ENCODE measurements at regions not wholly inside any gene's neighbourhood (a gene's known extent, or its start where the extent isn't known, plus 50 kb on each side); places are given as distances from the start of the nearest gene placed in this dataset.

DNA sequence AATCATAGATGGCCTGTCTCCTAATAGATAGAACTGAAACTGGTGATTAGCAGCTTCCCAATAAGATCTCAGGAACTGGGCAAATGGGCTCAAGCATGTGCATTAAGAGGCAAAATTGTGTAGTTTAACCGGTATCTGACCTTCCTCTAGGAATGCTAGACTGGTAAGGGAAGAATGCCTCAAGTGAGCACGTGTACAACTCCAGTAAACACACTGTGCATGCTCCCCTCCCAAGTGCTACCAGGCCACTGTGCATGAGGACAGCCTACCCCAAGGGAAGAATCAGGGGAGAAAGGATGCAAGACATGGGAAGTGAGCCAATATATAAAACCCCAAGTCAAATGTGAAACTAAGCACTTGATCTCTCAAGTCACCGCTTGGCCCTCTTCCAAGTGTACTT lies 1157.4 kb upstream of the CDH18 start:
- no peak overlapping the region for H3K4me3 ChIP-seq (ENCODE audit: low read length in 2 of 2)
- H3K27ac ChIP-seq (ENCODE audit: low read length): no peak overlapping the region
- H3K4me1 ChIP-seq (ENCODE audit: control insufficient read depth, insufficient read depth, low read length): no peaks in the 10 kb centered on the region
- H3K36me3 ChIP-seq (ENCODE audit: control insufficient read depth in 2 of 2, insufficient read depth in 2 of 2, low read length in 2 of 2): no peaks in the 10 kb centered on the region
- no peak overlapping the region for H3K9ac ChIP-seq (ENCODE audit: low read length in 2 of 2)
- H3K27me3 ChIP-seq (ENCODE audit: control insufficient read depth in 1 of 2, insufficient read depth in 2 of 2, low read length in 2 of 2): no peaks in the 10 kb centered on the region
- no peaks in the 10 kb centered on the region for H3K9me3 ChIP-seq (ENCODE audit: control insufficient read depth in 2 of 2, low read length in 2 of 2)

DNA sequence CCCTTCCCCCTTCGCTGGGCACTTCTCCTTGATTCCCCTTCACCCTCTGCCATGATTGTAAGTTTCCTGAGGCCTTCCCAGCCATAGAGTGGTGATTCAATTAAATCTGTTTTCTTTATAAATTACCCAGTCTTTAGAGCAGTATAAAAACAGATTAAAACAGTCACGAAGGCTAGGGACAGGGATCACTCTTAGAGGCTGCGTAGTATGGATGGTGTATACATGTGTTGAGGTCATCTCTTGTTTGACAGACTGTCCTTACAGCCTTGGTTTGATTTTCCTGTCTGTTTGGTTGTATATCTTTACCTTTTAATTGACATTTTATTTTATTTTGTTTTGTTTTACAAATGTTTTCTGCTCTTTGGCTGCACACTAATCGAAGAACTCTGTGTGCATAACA lies 1155.7 kb upstream of the CDH18 start:
- no peak overlapping the region for H3K4me3 ChIP-seq (ENCODE audit: low read length in 2 of 2)
- no peaks in the 10 kb centered on the region for H3K4me1 ChIP-seq (ENCODE audit: control insufficient read depth, insufficient read depth, low read length)
- H3K9me3 ChIP-seq (ENCODE audit: control insufficient read depth in 2 of 2, low read length in 2 of 2): no peaks in the 10 kb centered on the region
- no peaks in the 10 kb centered on the region for H3K27me3 ChIP-seq (ENCODE audit: control insufficient read depth in 1 of 2, insufficient read depth in 2 of 2, low read length in 2 of 2)
- H3K27ac ChIP-seq (ENCODE audit: low read length): no peak overlapping the region
- no peaks in the 10 kb centered on the region for H3K36me3 ChIP-seq (ENCODE audit: control insufficient read depth in 2 of 2, insufficient read depth in 2 of 2, low read length in 2 of 2)
- H3K9ac ChIP-seq (ENCODE audit: low read length in 2 of 2): no peak overlapping the region

DNA sequence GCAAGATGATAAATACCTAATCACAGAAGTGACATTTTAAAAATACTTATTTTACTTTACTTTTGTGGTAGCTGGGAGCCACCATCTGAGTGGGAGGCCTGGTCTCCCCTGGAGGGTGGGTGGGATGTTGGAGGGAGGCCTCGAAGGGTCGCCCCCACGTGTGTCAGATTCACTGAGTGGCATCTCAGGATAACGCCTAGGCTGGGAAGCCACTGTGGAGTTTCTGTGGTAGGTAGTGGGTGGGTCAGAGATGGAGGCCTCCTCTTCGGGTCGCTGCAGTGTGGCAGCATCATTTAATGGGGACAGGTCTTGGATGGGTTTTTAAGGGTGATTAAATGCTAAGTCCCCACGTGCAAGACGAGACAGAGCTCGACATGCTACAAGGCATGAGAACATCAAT lies 1154.8 kb upstream of the CDH18 start:
- H3K9me3 ChIP-seq (ENCODE audit: control insufficient read depth in 2 of 2, low read length in 2 of 2): no peaks in the 10 kb centered on the region
- no peak overlapping the region for H3K4me3 ChIP-seq (ENCODE audit: low read length in 2 of 2)
- no peak overlapping the region for H3K27ac ChIP-seq (ENCODE audit: low read length)
- H3K27me3 ChIP-seq (ENCODE audit: control insufficient read depth in 1 of 2, insufficient read depth in 2 of 2, low read length in 2 of 2): no peaks in the 10 kb centered on the region
- no peaks in the 10 kb centered on the region for H3K4me1 ChIP-seq (ENCODE audit: control insufficient read depth, insufficient read depth, low read length)
- no peaks in the 10 kb centered on the region for H3K36me3 ChIP-seq (ENCODE audit: control insufficient read depth in 2 of 2, insufficient read depth in 2 of 2, low read length in 2 of 2)
- H3K9ac ChIP-seq (ENCODE audit: low read length in 2 of 2): no peak overlapping the region

DNA sequence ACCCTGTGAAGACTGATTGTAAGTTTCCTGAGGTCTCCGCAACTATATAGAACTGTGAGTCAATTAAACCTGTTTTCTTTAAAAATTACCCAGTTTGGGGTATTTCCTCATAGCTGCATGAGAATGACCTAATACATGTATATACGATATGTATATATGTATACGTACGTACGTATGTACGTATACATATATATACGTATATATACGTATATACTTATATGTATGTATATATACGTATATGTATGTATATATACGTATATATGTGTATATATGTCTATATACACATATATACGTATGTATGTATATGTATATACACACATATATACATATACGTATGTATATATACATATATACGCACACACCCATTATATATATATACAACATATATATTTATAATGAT lies 1153.0 kb upstream of the CDH18 start:
- no peaks in the 10 kb centered on the region for H3K9me3 ChIP-seq (ENCODE audit: control insufficient read depth in 2 of 2, low read length in 2 of 2)
- H3K27me3 ChIP-seq (ENCODE audit: control insufficient read depth in 1 of 2, insufficient read depth in 2 of 2, low read length in 2 of 2): no peaks in the 10 kb centered on the region
- H3K9ac ChIP-seq (ENCODE audit: low read length in 2 of 2): no peak overlapping the region
- no peak overlapping the region for H3K27ac ChIP-seq (ENCODE audit: low read length)
- H3K36me3 ChIP-seq (ENCODE audit: control insufficient read depth in 2 of 2, insufficient read depth in 2 of 2, low read length in 2 of 2): no peaks in the 10 kb centered on the region
- H3K4me1 ChIP-seq (ENCODE audit: control insufficient read depth, insufficient read depth, low read length): no peaks in the 10 kb centered on the region
- H3K4me3 ChIP-seq (ENCODE audit: low read length in 2 of 2): no peak overlapping the region

DNA sequence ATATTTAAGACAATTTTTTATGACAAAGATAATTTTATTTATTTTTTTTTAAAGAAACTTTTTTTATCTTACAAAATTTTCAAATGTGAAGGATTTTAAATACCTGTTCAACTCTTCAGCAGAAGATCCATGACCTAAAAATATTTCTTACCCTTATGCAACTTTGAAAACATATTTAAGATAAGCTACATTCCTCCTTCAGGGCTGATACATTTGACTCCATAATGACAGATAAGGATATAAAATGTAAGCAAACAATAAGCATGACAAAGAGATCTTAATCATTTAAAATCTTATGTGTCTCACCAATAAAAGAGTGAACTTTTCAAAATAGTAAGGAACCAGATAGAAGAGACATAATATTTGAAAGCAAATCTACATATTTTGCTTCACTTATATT lies 1138.2 kb upstream of the CDH18 start:
- H3K4me1 ChIP-seq (ENCODE audit: control insufficient read depth, insufficient read depth, low read length): no peaks in the 10 kb centered on the region
- no peaks in the 10 kb centered on the region for H3K36me3 ChIP-seq (ENCODE audit: control insufficient read depth in 2 of 2, insufficient read depth in 2 of 2, low read length in 2 of 2)
- H3K27ac ChIP-seq (ENCODE audit: low read length): no peak overlapping the region
- H3K27me3 ChIP-seq (ENCODE audit: control insufficient read depth in 1 of 2, insufficient read depth in 2 of 2, low read length in 2 of 2): no peaks in the 10 kb centered on the region
- H3K4me3 ChIP-seq (ENCODE audit: low read length in 2 of 2): no peak overlapping the region
- no peak overlapping the region for H3K9ac ChIP-seq (ENCODE audit: low read length in 2 of 2)
- no peaks in the 10 kb centered on the region for H3K9me3 ChIP-seq (ENCODE audit: control insufficient read depth in 2 of 2, low read length in 2 of 2)

DNA sequence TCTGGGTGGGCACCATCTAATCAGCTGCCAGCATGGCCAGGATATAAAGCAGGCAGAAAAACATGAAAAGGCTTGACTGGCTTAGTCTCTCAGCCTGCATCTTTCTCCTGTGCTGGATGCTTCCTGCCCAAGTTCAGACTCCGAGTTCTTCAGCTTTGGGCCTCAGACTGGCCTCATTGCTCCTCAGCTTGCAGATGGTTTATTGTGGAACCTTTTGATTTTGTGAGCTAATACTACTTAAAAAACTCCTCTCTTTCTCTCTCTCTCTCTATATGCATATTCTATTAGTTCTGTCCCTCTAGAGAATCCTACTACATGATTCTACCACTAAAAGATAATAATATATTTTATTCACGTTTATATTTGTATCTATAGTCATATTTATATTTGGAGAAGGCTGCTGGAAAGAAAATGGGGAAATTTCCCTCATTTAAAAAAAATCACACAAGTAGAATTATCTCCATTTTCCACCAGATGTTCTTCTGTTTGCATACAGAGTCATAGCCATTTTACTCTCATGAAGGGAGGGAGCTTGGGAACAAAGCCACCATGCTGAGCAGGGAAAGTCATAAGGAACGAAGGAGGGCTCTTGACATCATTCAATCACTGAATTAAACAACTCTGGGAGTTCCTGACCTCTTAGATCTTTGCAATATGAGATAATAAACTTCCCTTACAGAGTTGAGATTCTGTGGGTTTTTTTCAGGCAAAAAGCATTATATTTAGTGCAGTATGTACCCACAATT lies 1137.4 kb upstream of the CDH18 start:
- no peak overlapping the region for H3K9ac ChIP-seq (ENCODE audit: low read length in 2 of 2)
- no peaks in the 10 kb centered on the region for H3K9me3 ChIP-seq (ENCODE audit: control insufficient read depth in 2 of 2, low read length in 2 of 2)
- no peak overlapping the region for H3K4me3 ChIP-seq (ENCODE audit: low read length in 2 of 2)
- H3K4me1 ChIP-seq (ENCODE audit: control insufficient read depth, insufficient read depth, low read length): no peaks in the 10 kb centered on the region
- H3K36me3 ChIP-seq (ENCODE audit: control insufficient read depth in 2 of 2, insufficient read depth in 2 of 2, low read length in 2 of 2): no peaks in the 10 kb centered on the region
- no peaks in the 10 kb centered on the region for H3K27me3 ChIP-seq (ENCODE audit: control insufficient read depth in 1 of 2, insufficient read depth in 2 of 2, low read length in 2 of 2)
- no peak overlapping the region for H3K27ac ChIP-seq (ENCODE audit: low read length)

DNA sequence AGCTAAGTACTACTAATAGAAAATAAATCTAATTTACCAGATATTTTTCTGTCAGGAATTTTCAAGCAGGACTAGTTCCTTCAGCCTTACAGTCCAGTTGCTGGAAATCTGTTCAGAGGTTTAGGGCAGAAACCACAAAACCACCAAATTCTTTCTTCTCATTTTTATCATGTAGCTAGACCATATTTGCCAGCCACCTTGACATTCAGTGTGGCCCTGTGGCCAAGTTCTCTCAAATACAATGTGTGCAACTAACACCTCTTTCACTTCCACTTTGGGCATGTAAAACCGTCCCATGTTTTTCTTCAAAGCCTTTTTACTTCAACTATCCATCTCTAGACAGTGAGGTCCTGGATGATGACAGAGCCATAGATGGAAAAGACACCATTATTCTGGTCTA lies 1133.2 kb upstream of the CDH18 start:
- Histone ChIP-seq H3K36me3 (ENCODE audit: control insufficient read depth in 2 of 2, insufficient read depth in 2 of 2, low read length in 2 of 2) (no peaks in the 10 kb centered on the region), H3K27me3 (ENCODE audit: control insufficient read depth in 1 of 2, insufficient read depth in 2 of 2, low read length in 2 of 2) (no peaks in the 10 kb centered on the region), H3K27ac (ENCODE audit: low read length) (no peak overlapping the region), H3K9me3 (ENCODE audit: control insufficient read depth in 2 of 2, low read length in 2 of 2) (no peaks in the 10 kb centered on the region), H3K4me3 (ENCODE audit: low read length in 2 of 2) (no peak overlapping the region), H3K9ac (ENCODE audit: low read length in 2 of 2) (no peak overlapping the region), H3K4me1 (ENCODE audit: control insufficient read depth, insufficient read depth, low read length) (no peaks in the 10 kb centered on the region)

DNA sequence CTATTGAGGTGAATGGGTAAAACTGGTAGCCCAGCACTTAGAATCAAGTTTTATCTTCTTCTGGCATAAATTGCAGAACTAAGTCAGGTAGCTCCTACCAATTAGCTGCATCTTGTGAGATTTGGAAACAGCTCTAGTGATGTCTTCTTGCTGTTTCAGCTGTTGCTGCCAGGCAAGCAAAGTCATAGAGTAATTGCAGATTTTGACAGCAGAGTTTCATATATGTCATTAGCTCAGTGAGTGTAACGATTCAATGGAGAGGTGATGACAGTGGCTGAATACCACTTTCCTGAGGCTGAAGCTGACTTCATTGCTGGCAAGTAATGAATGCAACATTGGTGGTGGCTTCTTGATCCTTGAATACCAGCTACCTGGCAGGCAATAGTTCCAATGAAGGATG lies 1109.7 kb upstream of the CDH18 start:
- Histone ChIP-seq H3K36me3 (ENCODE audit: control insufficient read depth in 2 of 2, insufficient read depth in 2 of 2, low read length in 2 of 2) (no peaks in the 10 kb centered on the region), H3K27ac (ENCODE audit: low read length) (no peak overlapping the region), H3K4me3 (ENCODE audit: low read length in 2 of 2) (no peak overlapping the region), H3K9ac (ENCODE audit: low read length in 2 of 2) (no peak overlapping the region), H3K27me3 (ENCODE audit: control insufficient read depth in 1 of 2, insufficient read depth in 2 of 2, low read length in 2 of 2) (no peaks in the 10 kb centered on the region), H3K4me1 (ENCODE audit: control insufficient read depth, insufficient read depth, low read length) (no peaks in the 10 kb centered on the region), H3K9me3 (ENCODE audit: control insufficient read depth in 2 of 2, low read length in 2 of 2) (no peaks in the 10 kb centered on the region)

DNA sequence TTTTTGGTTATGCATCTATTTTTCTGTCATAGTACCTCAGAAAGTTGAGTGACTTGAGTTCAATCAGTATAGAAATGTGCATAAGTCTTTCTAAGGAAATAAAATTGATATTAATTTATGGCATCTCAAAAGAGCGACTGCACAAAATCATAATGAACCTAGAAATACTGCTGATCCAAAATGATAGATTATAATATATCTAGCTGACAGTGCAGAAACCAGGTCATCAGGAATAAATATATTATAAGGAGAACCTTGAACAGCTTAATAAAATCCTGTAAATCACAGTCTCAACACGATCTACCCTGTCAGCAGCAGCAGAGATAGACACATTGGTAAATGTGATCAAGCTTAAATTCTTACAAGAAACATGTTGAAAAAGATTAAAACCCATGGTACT lies 1106.6 kb upstream of the CDH18 start:
- no peak overlapping the region for H3K9ac ChIP-seq (ENCODE audit: low read length in 2 of 2)
- no peaks in the 10 kb centered on the region for H3K27me3 ChIP-seq (ENCODE audit: control insufficient read depth in 1 of 2, insufficient read depth in 2 of 2, low read length in 2 of 2)

DNA sequence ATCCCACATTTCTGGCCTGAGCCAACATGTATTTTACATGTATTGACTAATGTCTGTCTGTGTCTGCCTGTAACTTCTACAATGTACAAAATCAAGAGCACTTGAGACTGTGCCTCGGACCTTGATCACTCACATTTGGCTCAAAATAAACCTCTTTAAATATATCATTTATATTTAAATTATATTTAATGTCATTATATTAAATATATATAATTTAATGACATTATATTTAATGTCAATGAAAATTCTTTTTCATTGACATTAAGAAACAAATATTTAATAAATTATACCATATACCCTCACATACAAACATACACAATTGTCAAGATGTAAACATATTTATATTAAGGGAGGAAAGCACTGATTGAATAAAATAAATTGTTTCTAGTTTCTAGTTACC lies 1099.8 kb upstream of the CDH18 start:
- Histone ChIP-seq H3K27me3 (ENCODE audit: control insufficient read depth in 1 of 2, insufficient read depth in 2 of 2, low read length in 2 of 2) (no peaks in the 10 kb centered on the region), H3K36me3 (ENCODE audit: control insufficient read depth in 2 of 2, insufficient read depth in 2 of 2, low read length in 2 of 2) (no peaks in the 10 kb centered on the region), H3K27ac (ENCODE audit: low read length) (no peak overlapping the region), H3K9ac (ENCODE audit: low read length in 2 of 2) (no peak overlapping the region), H3K4me1 (ENCODE audit: control insufficient read depth, insufficient read depth, low read length) (no peaks in the 10 kb centered on the region), H3K9me3 (ENCODE audit: control insufficient read depth in 2 of 2, low read length in 2 of 2) (peaks cover 3% of the 10 kb centered on the region in 2 donors), H3K4me3 (ENCODE audit: low read length in 2 of 2) (no peak overlapping the region)

More for the DNA sequence above, 1106.6 kb upstream of the CDH18 start:
- Histone ChIP-seq H3K27ac (ENCODE audit: low read length) (no peak overlapping the region), H3K9me3 (ENCODE audit: control insufficient read depth in 2 of 2, low read length in 2 of 2) (no peaks in the 10 kb centered on the region), H3K36me3 (ENCODE audit: control insufficient read depth in 2 of 2, insufficient read depth in 2 of 2, low read length in 2 of 2) (no peaks in the 10 kb centered on the region), H3K4me1 (ENCODE audit: control insufficient read depth, insufficient read depth, low read length) (no peaks in the 10 kb centered on the region), H3K4me3 (ENCODE audit: low read length in 2 of 2) (no peak overlapping the region)

DNA sequence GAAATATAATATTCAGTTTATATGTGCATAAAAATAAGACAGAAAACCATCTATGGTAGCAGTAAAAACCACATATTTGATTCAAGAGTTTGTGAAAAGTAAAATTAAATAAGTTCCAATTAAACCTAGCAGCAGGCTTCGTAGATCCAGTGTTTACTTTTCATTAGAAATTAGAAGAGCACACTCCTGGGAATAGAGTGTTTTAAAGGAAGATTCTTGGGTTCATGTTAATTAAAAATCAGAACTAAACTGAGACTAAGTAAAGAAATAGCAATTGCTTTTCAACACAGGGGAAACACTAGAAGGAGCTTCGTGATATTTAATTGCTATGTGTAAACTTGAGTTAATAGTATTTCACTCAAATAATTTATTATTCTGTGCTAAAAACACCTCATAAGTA lies 1097.8 kb upstream of the CDH18 start:
- Histone ChIP-seq H3K4me1 (ENCODE audit: control insufficient read depth, insufficient read depth, low read length) (no peaks in the 10 kb centered on the region), H3K9ac (ENCODE audit: low read length in 2 of 2) (no peak overlapping the region), H3K27ac (ENCODE audit: low read length) (no peak overlapping the region), H3K9me3 (ENCODE audit: control insufficient read depth in 2 of 2, low read length in 2 of 2) (peaks cover 3% of the 10 kb centered on the region in 2 donors), H3K4me3 (ENCODE audit: low read length in 2 of 2) (no peak overlapping the region), H3K36me3 (ENCODE audit: control insufficient read depth in 2 of 2, insufficient read depth in 2 of 2, low read length in 2 of 2) (no peaks in the 10 kb centered on the region), H3K27me3 (ENCODE audit: control insufficient read depth in 1 of 2, insufficient read depth in 2 of 2, low read length in 2 of 2) (no peaks in the 10 kb centered on the region)

Measured in stomach smooth muscle (tissue), 2 donors.